HepG2 (cell line): ENCODE measurements at regions not wholly inside any gene's neighbourhood (a gene's known extent, or its start where the extent isn't known, plus 50 kb on each side); places are given as distances from the start of the nearest gene placed in this dataset.

ENCODE experiments used
- GRHL1 ChIP-seq: sonication (generic); formaldehyde crosslinking; conservative IDR thresholded peaks from 2 replicates; pipeline ENCODE4 v1.8.0; 2022; ENCODE audit warnings: missing genetic modification reagents
- MTERF4 ChIP-seq: sonication (generic); formaldehyde crosslinking; IDR thresholded peaks from 2 replicates; pipeline ENCODE4 v1.8.0; 2023; ENCODE audit warnings: mild to moderate bottlenecking, missing genetic modification reagents
- REPIN1 ChIP-seq: sonication (generic); formaldehyde crosslinking; IDR thresholded peaks from 2 replicates; pipeline ENCODE4 v1.8.0; 2022; ENCODE audit warnings: missing genetic modification reagents, low read depth, mild to moderate bottlenecking, borderline replicate concordance
- SMYD3 ChIP-seq: sonication (generic); formaldehyde crosslinking; IDR thresholded peaks from 2 replicates; pipeline ENCODE4 v1.8.1; 2023; ENCODE audit warnings: mild to moderate bottlenecking, missing genetic modification reagents
- TAF15 ChIP-seq: fragments of 200-400 bp; formaldehyde crosslinking; IDR thresholded peaks from one replicate; pipeline ENCODE4 v1.6.1; 2018; ENCODE audit warnings: mild to moderate bottlenecking, low read depth, low read length; ENCODE audit not compliant: poor library complexity, severe bottlenecking
- WIZ ChIP-seq: sonication (generic); formaldehyde crosslinking; IDR thresholded peaks from 2 replicates; pipeline ENCODE4 v1.5.1; 2020; ENCODE audit warnings: mild to moderate bottlenecking, missing genetic modification reagents
- ZNF160 ChIP-seq: sonication (generic); formaldehyde crosslinking; IDR thresholded peaks from 2 replicates; pipeline ENCODE4 v1.8.0; 2022; ENCODE audit warnings: mild to moderate bottlenecking, inconsistent platforms, missing genetic modification reagents
- ZNF230 ChIP-seq: sonication (generic); formaldehyde crosslinking; IDR thresholded peaks from 2 replicates; pipeline ENCODE4 v1.4.0; 2020; ENCODE audit warnings: mild to moderate bottlenecking, missing genetic modification reagents
- ZNF280D ChIP-seq: sonication (generic); formaldehyde crosslinking; IDR thresholded peaks from 2 replicates; pipeline ENCODE4 v1.5.1; 2020; ENCODE audit warnings: mild to moderate bottlenecking, missing genetic modification reagents
- ZNF501 ChIP-seq: sonication (generic); formaldehyde crosslinking; IDR thresholded peaks from 2 replicates; pipeline ENCODE4 v1.5.1; 2020; ENCODE audit warnings: mild to moderate bottlenecking, moderate library complexity, missing genetic modification reagents
- ZNF563 ChIP-seq: sonication (generic); formaldehyde crosslinking; IDR thresholded peaks from 2 replicates; pipeline ENCODE4 v1.8.0; 2022; ENCODE audit warnings: mild to moderate bottlenecking, moderate library complexity, missing genetic modification reagents
- ZNF589 ChIP-seq: sonication (generic); formaldehyde crosslinking; conservative IDR thresholded peaks from 2 replicates; pipeline ENCODE4 v1.8.0; 2022; ENCODE audit warnings: mild to moderate bottlenecking, moderate library complexity, missing genetic modification reagents

- TF ChIP-seq ZNF280D (CRISPR knock-in tag) (no peak), REPIN1 (CRISPR knock-in tag) (no peak), GRHL1 (CRISPR knock-in tag) (no peak), ZNF160 (CRISPR knock-in tag) (no peak), ZNF563 (no peak), ZNF589 (CRISPR knock-in tag) (no peak), MTERF4 (CRISPR knock-in tag) (no peak), ZNF501 (CRISPR knock-in tag) (no peak), SMYD3 (CRISPR knock-in tag) (no peak), ZNF230 (CRISPR knock-in tag) (no peak), WIZ (CRISPR knock-in tag) (no peak), TAF15 (no peak)
- TF ChIP-seq, all 625 proteins: peak for 0
Measured at GRCh38 chrX:33908898-33909297, 223.2 kb downstream of the FAM47A start (continued).
